ENCODE measurements at regions not wholly inside any gene's neighbourhood (a gene's known extent, or its start where the extent isn't known, plus 50 kb on each side); places are given as distances from the start of the nearest gene placed in this dataset.

DNA sequence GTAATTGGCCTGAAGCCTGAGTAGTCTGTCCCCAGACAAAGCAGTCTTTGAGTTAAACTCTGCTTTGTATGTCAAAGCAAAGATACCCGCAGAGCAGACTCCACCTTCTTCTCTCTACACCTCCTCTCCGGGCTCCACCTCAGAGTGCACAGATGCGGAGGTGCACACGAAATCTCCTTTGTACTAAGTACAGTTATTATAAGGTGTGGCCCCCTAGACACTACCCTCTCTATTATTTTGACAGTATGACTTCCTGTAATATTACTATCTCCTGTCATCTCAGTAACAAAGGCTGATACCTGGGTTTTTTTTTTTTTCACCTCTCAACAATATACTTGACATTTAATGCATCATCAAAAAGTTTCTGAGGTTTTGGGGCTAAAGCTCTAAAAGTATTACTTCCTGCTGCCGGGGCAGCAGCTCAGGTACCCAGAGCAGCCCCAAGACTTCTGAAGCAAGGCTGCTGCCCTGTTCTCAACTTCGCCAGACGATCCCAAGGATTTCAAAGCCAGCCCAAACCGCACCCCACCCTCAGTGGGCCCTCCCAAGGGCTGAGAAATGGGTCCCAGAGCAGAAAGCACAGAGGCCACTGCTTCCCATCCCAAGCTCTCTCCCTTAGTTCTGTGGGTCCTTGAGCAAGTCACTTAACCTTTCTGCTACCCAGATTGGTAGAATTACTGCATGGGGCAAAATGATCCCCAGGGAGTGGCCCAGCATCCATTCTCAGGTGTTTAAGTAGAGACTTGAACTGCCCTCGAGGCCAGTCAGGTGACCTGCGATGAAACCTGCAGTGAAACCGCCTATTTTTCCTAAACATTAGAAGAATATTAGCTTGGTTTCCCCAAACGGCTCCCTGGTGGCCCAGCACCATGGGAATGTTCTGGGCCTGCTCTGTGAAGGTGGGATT is 180.6 kb downstream of the FOXO1 start:
- no peak for DNase-seq (ENCODE audit: low spot score)
- Histone ChIP-seq H3K9me3 (ENCODE audit: low read depth) (no peaks in the 10 kb centered on the region), H3K4me3 (no peak overlapping the region), H3K9me2 (replicated peaks; ENCODE audit: insufficient read depth) (no peaks in the 10 kb centered on the region), H3K4me1 (ENCODE audit: insufficient read depth) (no peaks in the 10 kb centered on the region), H3K36me3 (replicated peaks; ENCODE audit: insufficient read depth, low read depth) (no peaks in the 10 kb centered on the region), H3K79me2 (no peaks in the 10 kb centered on the region), H2AFZ (no peak overlapping the region), H3K4me2 (no peak overlapping the region), H3K27me3 (peaks cover 7% of the 10 kb centered on the region), H4K20me1 (ENCODE audit: insufficient read depth, poor library complexity, severe bottlenecking) (no peaks in the 10 kb centered on the region), H3K27ac (no peak overlapping the region)
- TF ChIP-seq, protein P1, sequence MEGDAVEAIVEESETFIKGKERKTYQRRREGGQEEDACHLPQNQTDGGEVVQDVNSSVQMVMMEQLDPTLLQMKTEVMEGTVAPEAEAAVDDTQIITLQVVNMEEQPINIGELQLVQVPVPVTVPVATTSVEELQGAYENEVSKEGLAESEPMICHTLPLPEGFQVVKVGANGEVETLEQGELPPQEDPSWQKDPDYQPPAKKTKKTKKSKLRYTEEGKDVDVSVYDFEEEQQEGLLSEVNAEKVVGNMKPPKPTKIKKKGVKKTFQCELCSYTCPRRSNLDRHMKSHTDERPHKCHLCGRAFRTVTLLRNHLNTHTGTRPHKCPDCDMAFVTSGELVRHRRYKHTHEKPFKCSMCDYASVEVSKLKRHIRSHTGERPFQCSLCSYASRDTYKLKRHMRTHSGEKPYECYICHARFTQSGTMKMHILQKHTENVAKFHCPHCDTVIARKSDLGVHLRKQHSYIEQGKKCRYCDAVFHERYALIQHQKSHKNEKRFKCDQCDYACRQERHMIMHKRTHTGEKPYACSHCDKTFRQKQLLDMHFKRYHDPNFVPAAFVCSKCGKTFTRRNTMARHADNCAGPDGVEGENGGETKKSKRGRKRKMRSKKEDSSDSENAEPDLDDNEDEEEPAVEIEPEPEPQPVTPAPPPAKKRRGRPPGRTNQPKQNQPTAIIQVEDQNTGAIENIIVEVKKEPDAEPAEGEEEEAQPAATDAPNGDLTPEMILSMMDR (IDR thresholded peaks at IDR 0.05; ENCODE audit: poor library complexity), result no peak
- no peak for TF ChIP-seq EZH2phosphoT487 (IDR thresholded peaks at IDR 0.05; ENCODE audit: low read depth, severe bottlenecking, unreplicated experiment)
- no peak for TF ChIP-seq EZH2 (IDR thresholded peaks at IDR 0.05; ENCODE audit: borderline replicate concordance)
- 84% methylated on average over 12 of the region's 12 CpGs for WGBS (ENCODE audit: low lambda C conversion rate, missing lambda C conversion rate)

DNA sequence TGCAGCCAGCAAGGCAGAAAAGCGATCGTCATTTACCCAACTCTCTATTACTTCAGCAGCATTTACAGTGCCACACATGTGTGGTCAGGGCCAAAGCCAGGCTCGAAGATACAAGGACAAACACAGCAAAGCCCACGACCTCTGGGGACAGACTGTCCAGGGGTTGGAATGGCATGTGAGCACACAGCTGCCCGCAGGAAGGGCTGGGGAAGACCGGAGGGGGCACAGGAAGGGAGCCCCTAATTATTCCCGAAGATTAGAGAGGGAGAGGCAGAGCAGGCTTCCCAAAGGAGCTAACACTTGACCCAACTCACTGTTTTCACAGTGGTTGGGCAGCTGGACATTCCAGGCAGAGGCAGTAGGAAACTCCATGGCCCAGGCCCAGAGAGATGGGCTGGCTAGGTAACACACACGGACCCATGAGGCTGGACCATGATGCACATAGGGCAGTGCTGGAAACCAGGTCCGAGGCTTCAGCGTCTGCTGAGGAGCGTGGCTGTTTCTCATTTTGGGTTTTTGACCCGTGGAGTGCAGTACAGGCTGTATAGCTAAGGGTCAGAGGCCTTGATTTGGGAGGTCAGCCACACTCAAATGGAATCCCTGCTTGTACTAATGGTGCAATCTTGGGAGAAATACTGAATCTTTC is 179.8 kb downstream of the FOXO1 start:
- WGBS (ENCODE audit: low lambda C conversion rate, missing lambda C conversion rate), result 76% methylated on average over 12 of the region's 12 CpGs
- H2AFZ ChIP-seq, result no peak overlapping the region
- H3K79me2 ChIP-seq, result no peaks in the 10 kb centered on the region
- no peak overlapping the region for H3K4me3 ChIP-seq
- peaks cover 7% of the 10 kb centered on the region for H3K27me3 ChIP-seq
- no peaks in the 10 kb centered on the region for H3K9me3 ChIP-seq (ENCODE audit: low read depth)
- no peak for TF ChIP-seq EZH2 (IDR thresholded peaks at IDR 0.05; ENCODE audit: borderline replicate concordance)
- no peak for TF ChIP-seq EZH2phosphoT487 (IDR thresholded peaks at IDR 0.05; ENCODE audit: low read depth, severe bottlenecking, unreplicated experiment)
- TF ChIP-seq, protein P1 (IDR thresholded peaks at IDR 0.05; ENCODE audit: poor library complexity), result no peak
- H3K27ac ChIP-seq, result no peak overlapping the region
- no peaks in the 10 kb centered on the region for H3K36me3 ChIP-seq (replicated peaks; ENCODE audit: insufficient read depth, low read depth)
- no peaks in the 10 kb centered on the region for H4K20me1 ChIP-seq (ENCODE audit: insufficient read depth, poor library complexity, severe bottlenecking)
- no peak for DNase-seq (ENCODE audit: low spot score)
- no peaks in the 10 kb centered on the region for H3K9me2 ChIP-seq (replicated peaks; ENCODE audit: insufficient read depth)
- H3K4me1 ChIP-seq (ENCODE audit: insufficient read depth), result no peaks in the 10 kb centered on the region
- no peak overlapping the region for H3K4me2 ChIP-seq

DNA sequence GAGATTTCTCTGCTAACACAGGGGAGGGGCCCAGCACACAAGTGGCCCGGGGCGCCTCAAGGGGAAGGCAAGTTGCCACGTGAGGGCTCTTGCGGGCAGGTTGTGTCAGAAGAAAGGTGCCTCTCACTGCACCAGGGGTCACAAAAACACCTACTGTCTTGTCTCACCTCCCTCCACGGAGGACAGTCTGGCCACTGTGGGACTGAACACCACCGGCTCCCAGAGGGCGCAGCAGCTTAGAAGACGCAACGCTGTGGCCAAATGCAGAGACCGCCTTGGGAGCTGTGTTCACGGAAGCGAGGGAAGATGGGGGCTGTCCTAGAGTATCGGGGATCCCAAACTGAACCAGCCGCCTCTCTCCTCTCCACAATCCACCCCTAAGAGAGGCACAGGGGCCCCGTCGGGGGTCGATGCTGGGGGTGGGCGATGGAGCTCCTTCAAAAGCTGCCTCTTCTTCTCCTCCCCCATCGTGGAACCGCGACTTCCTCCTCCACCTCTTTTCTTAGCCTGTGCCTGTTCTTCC is 177.5 kb downstream of the FOXO1 start:
- H3K9me3 ChIP-seq (ENCODE audit: low read depth), result no peaks in the 10 kb centered on the region
- no peaks in the 10 kb centered on the region for H3K79me2 ChIP-seq
- no peak overlapping the region for H3K4me3 ChIP-seq
- 96% methylated on average over 21 of the region's 21 CpGs for WGBS (ENCODE audit: low lambda C conversion rate, missing lambda C conversion rate)
- peaks cover 9% of the 10 kb centered on the region for H3K27me3 ChIP-seq
- no peaks in the 10 kb centered on the region for H3K36me3 ChIP-seq (replicated peaks; ENCODE audit: insufficient read depth, low read depth)
- no peak for DNase-seq (ENCODE audit: low spot score)
- H3K4me1 ChIP-seq (ENCODE audit: insufficient read depth), result no peaks in the 10 kb centered on the region
- TF ChIP-seq EZH2 (IDR thresholded peaks at IDR 0.05; ENCODE audit: borderline replicate concordance), result no peak
- no peak overlapping the region for H3K27ac ChIP-seq
- H4K20me1 ChIP-seq (ENCODE audit: insufficient read depth, poor library complexity, severe bottlenecking), result no peaks in the 10 kb centered on the region
- no peak overlapping the region for H3K4me2 ChIP-seq
- H3K9me2 ChIP-seq (replicated peaks; ENCODE audit: insufficient read depth), result no peaks in the 10 kb centered on the region
- no peak overlapping the region for H2AFZ ChIP-seq
